ENCODE measurements at regions not wholly inside any gene's neighbourhood (a gene's known extent, or its start where the extent isn't known, plus 50 kb on each side); places are given as distances from the start of the nearest gene placed in this dataset.
A peak's percentile ranks its signal among the peaks of the same experiment; 100 is the strongest.
"Not testable (repeated sequence)": the region's sequence is repeated elsewhere in the genome, so short reads cannot be mapped to it uniquely, and the experiment has no call there.

GRCh38 chr4:9505341-9505740, 61.1 kb downstream of the DEFB131A start:
- in situ Hi-C loops (cut with HindIII; ENCODE audit: low pct_unique_long_range_greater_than_20kb, low sequenced_read_pairs); DNase-seq (ENCODE audit: low read depth, low spot score): not testable (repeated sequence)

- in situ Hi-C loops (cut with HindIII; ENCODE audit: low pct_unique_long_range_greater_than_20kb, low sequenced_read_pairs); DNase-seq (ENCODE audit: low read depth, low spot score): not testable (repeated sequence)
Measured at GRCh38 chr4:9506672-9507071, 62.5 kb downstream of the DEFB131A start.

- DNase-seq (ENCODE audit: low read depth, low spot score); in situ Hi-C loops (cut with HindIII; ENCODE audit: low pct_unique_long_range_greater_than_20kb, low sequenced_read_pairs): not testable (repeated sequence)
Measured at GRCh38 chr4:9512941-9513340, 68.7 kb downstream of the DEFB131A start.

GRCh38 chr4:9519631-9520030, 75.4 kb downstream of the DEFB131A start:
- in situ Hi-C loops (cut with HindIII; ENCODE audit: low pct_unique_long_range_greater_than_20kb, low sequenced_read_pairs); DNase-seq (ENCODE audit: low read depth, low spot score): not testable (repeated sequence)

GRCh38 chr4:9522903-9523302, 78.7 kb downstream of the DEFB131A start:
- in situ Hi-C loops (cut with HindIII; ENCODE audit: low pct_unique_long_range_greater_than_20kb, low sequenced_read_pairs), result not testable (repeated sequence)
- DNase-seq (ENCODE audit: low read depth, low spot score), result peak; percentile 14

- in situ Hi-C loops (cut with HindIII; ENCODE audit: low pct_unique_long_range_greater_than_20kb, low sequenced_read_pairs); DNase-seq (ENCODE audit: low read depth, low spot score): not testable (repeated sequence)
Measured at GRCh38 chr4:9524406-9524805, 80.2 kb downstream of the DEFB131A start.

GRCh38 chr4:9532134-9532862, 88.1 kb downstream of the DEFB131A start:
- peak; percentile 61 for DNase-seq (ENCODE audit: low read depth, low spot score)
- in situ Hi-C loops (cut with HindIII; ENCODE audit: low pct_unique_long_range_greater_than_20kb, low sequenced_read_pairs), result not testable (repeated sequence)

GRCh38 chr4:9532863-9533192, 88.6 kb downstream of the DEFB131A start:
- in situ Hi-C loops (cut with HindIII; ENCODE audit: low pct_unique_long_range_greater_than_20kb, low sequenced_read_pairs); DNase-seq (ENCODE audit: low read depth, low spot score): not testable (repeated sequence)

GRCh38 chr4:9537101-9537500, 92.9 kb downstream of the DEFB131A start:
- DNase-seq (ENCODE audit: low read depth, low spot score); in situ Hi-C loops (cut with HindIII; ENCODE audit: low pct_unique_long_range_greater_than_20kb, low sequenced_read_pairs): not testable (repeated sequence)

GRCh38 chr4:9539939-9540520, 95.8 kb downstream of the DEFB131A start:
- in situ Hi-C loops (cut with HindIII; ENCODE audit: low pct_unique_long_range_greater_than_20kb, low sequenced_read_pairs); DNase-seq (ENCODE audit: low read depth, low spot score): not testable (repeated sequence)

GRCh38 chr4:9541388-9541915, 97.2 kb downstream of the DEFB131A start:
- in situ Hi-C loops (cut with HindIII; ENCODE audit: low pct_unique_long_range_greater_than_20kb, low sequenced_read_pairs); DNase-seq (ENCODE audit: low read depth, low spot score): not testable (repeated sequence)

GRCh38 chr4:9544851-9545250, 100.6 kb downstream of the DEFB131A start:
- in situ Hi-C loops (cut with HindIII; ENCODE audit: low pct_unique_long_range_greater_than_20kb, low sequenced_read_pairs); DNase-seq (ENCODE audit: low read depth, low spot score): not testable (repeated sequence)

- DNase-seq (ENCODE audit: low read depth, low spot score); in situ Hi-C loops (cut with HindIII; ENCODE audit: low pct_unique_long_range_greater_than_20kb, low sequenced_read_pairs): not testable (repeated sequence)
Measured at GRCh38 chr4:9547470-9547869, 103.3 kb downstream of the DEFB131A start.

GRCh38 chr4:9556076-9556475, 111.9 kb downstream of the DEFB131A start:
- DNase-seq (ENCODE audit: low read depth, low spot score); in situ Hi-C loops (cut with HindIII; ENCODE audit: low pct_unique_long_range_greater_than_20kb, low sequenced_read_pairs): not testable (repeated sequence)

- peak; percentile 10 for DNase-seq (ENCODE audit: low read depth, low spot score)
- in situ Hi-C loops (cut with HindIII; ENCODE audit: low pct_unique_long_range_greater_than_20kb, low sequenced_read_pairs), result not testable (repeated sequence)
Measured at GRCh38 chr4:9577869-9578268, 133.7 kb downstream of the DEFB131A start.

GRCh38 chr4:9582880-9583279, 138.7 kb downstream of the DEFB131A start:
- DNase-seq (ENCODE audit: low read depth, low spot score); in situ Hi-C loops (cut with HindIII; ENCODE audit: low pct_unique_long_range_greater_than_20kb, low sequenced_read_pairs): not testable (repeated sequence)

GRCh38 chr4:9592010-9592409, 147.8 kb downstream of the DEFB131A start:
- DNase-seq (ENCODE audit: low read depth, low spot score), result no peak
- in situ Hi-C loops (cut with HindIII; ENCODE audit: low pct_unique_long_range_greater_than_20kb, low sequenced_read_pairs), result no loop called here

GRCh38 chr4:9594948-9595347, 150.7 kb downstream of the DEFB131A start:
- DNase-seq (ENCODE audit: low read depth, low spot score), result no peak
- in situ Hi-C loops (cut with HindIII; ENCODE audit: low pct_unique_long_range_greater_than_20kb, low sequenced_read_pairs), result no loop called here

- DNase-seq (ENCODE audit: low read depth, low spot score); in situ Hi-C loops (cut with HindIII; ENCODE audit: low pct_unique_long_range_greater_than_20kb, low sequenced_read_pairs): not testable (repeated sequence)
Measured at GRCh38 chr4:9595531-9595930, 151.3 kb downstream of the DEFB131A start.

All from SK-MEL-5 (cell line).